ENCODE measurements at regions not wholly inside any gene's neighbourhood (a gene's known extent, or its start where the extent isn't known, plus 50 kb on each side); places are given as distances from the start of the nearest gene placed in this dataset.

- intact Hi-C loops (cut with DNase I): no loop called here
- no peak for DNase-seq
- no peaks in the 10 kb centered on the region for H3K27me3 ChIP-seq
- no peak overlapping the region for H3K27ac ChIP-seq
- TF ChIP-seq POLR2A (IDR thresholded peaks at IDR 0.05) (no peak), CTCF (IDR thresholded peaks at IDR 0.05) (no peak)
- H3K36me3 ChIP-seq: no peaks in the 10 kb centered on the region
- no peaks in the 10 kb centered on the region for H3K9me3 ChIP-seq
- H3K4me1 ChIP-seq: peaks cover 6 to 7% of the 10 kb centered on the region in 2 donors
- H3K4me3 ChIP-seq (replicated peaks in 1 of 3): no peak overlapping the region
Measured at GRCh38 chr1:113320272-113320671, 70.0 kb upstream of the MAGI3 start.

GRCh38 chr1:113320972-113321680, 69.2 kb upstream of the MAGI3 start:
- Histone ChIP-seq H3K27me3 (no peaks in the 10 kb centered on the region), H3K4me3 (replicated peaks in 1 of 3) (no peak overlapping the region), H3K9me3 (no peaks in the 10 kb centered on the region), H3K27ac (no peak overlapping the region), H3K36me3 (no peaks in the 10 kb centered on the region), H3K4me1 (peaks cover 6 to 7% of the 10 kb centered on the region in 2 donors)
- 44 to 47% methylated on average over 3 of the region's 3 CpGs for WGBS, 2 donors
- no peak for TF ChIP-seq CTCF (IDR thresholded peaks at IDR 0.05)
- TF ChIP-seq POLR2A (IDR thresholded peaks at IDR 0.05): no peak
- no peak for DNase-seq
- intact Hi-C loops (cut with DNase I): no loop called here

GRCh38 chr1:113321771-113322387, 68.4 kb upstream of the MAGI3 start:
- no peaks in the 10 kb centered on the region for H3K36me3 ChIP-seq
- intact Hi-C loops (cut with DNase I): no loop called here
- WGBS, 2 donors: 88 to 91% methylated on average over 3 of the region's 3 CpGs

GRCh38 chr1:113322439-113322838, 67.9 kb upstream of the MAGI3 start:
- Histone ChIP-seq H3K9me3 (no peaks in the 10 kb centered on the region), H3K27me3 (no peaks in the 10 kb centered on the region), H3K4me1 (peaks cover 6 to 7% of the 10 kb centered on the region in 2 donors), H3K27ac (no peak overlapping the region), H3K4me3 (replicated peaks in 1 of 3) (no peak overlapping the region), H3K36me3 (no peaks in the 10 kb centered on the region)
- no peak for DNase-seq
- intact Hi-C loops (cut with DNase I): no loop called here
- TF ChIP-seq POLR2A (IDR thresholded peaks at IDR 0.05) (no peak), CTCF (IDR thresholded peaks at IDR 0.05) (no peak)
- WGBS, 2 donors: 84 to 98% methylated on average over 1 of the region's 1 CpG

More at GRCh38 chr1:113321771-113322387, 68.4 kb upstream of the MAGI3 start:
- H3K4me1 ChIP-seq: peaks cover 6 to 7% of the 10 kb centered on the region in 2 donors
- DNase-seq: no peak
- H3K4me3 ChIP-seq (replicated peaks in 1 of 3): no peak overlapping the region
- no peaks in the 10 kb centered on the region for H3K27me3 ChIP-seq
- no peak for TF ChIP-seq POLR2A (IDR thresholded peaks at IDR 0.05)
- no peak for TF ChIP-seq CTCF (IDR thresholded peaks at IDR 0.05)
- H3K9me3 ChIP-seq: no peaks in the 10 kb centered on the region
- no peak overlapping the region for H3K27ac ChIP-seq

- no peak for TF ChIP-seq CTCF (IDR thresholded peaks at IDR 0.05)
- no peak for TF ChIP-seq POLR2A (IDR thresholded peaks at IDR 0.05)
- Histone ChIP-seq H3K27me3 (no peaks in the 10 kb centered on the region), H3K27ac (no peak overlapping the region), H3K4me3 (replicated peaks in 1 of 3) (no peak overlapping the region), H3K4me1 (peaks cover 6 to 7% of the 10 kb centered on the region in 2 donors), H3K36me3 (no peaks in the 10 kb centered on the region), H3K9me3 (no peaks in the 10 kb centered on the region)
- WGBS, 2 donors: 91 to 99% methylated on average over 3 of the region's 3 CpGs
- DNase-seq: no peak
- intact Hi-C loops (cut with DNase I): no loop called here
Measured at GRCh38 chr1:113325022-113325421, 65.3 kb upstream of the MAGI3 start.

Measured in thyroid gland (tissue), 4 donors.